ENCODE measurements at regions not wholly inside any gene's neighbourhood (a gene's known extent, or its start where the extent isn't known, plus 50 kb on each side); places are given as distances from the start of the nearest gene placed in this dataset.

GRCh38 chr21:35127851-35128250, 78.7 kb upstream of the RUNX1 start:
- TF ChIP-seq CTCF (IDR thresholded peaks at IDR 0.05) (no peak), POLR2A (IDR thresholded peaks at IDR 0.05) (no peak)
